D341Med (cell line): ENCODE measurements at regions not wholly inside any gene's neighbourhood (a gene's known extent, or its start where the extent isn't known, plus 50 kb on each side); places are given as distances from the start of the nearest gene placed in this dataset.

Experiments
- DNase-seq: peaks from one replicate; pipeline ENCODE4 v3.0.0; 2012; ENCODE audit warnings: low spot score

- DNase-seq: no peak
Observed at GRCh38 chrX:36947214-36947613, 61.0 kb upstream of the FAM47C start.

GRCh38 chrX:36950495-36951253 lies 57.5 kb upstream of the FAM47C start:
- DNase-seq: no peak

- DNase-seq: peak; percentile 77
Observed at GRCh38 chrX:36957425-36958328, 50.5 kb upstream of the FAM47C start.
